ENCODE measurements at regions not wholly inside any gene's neighbourhood (a gene's known extent, or its start where the extent isn't known, plus 50 kb on each side); places are given as distances from the start of the nearest gene placed in this dataset.

GRCh38 chr6:103047567-103047966 is 1654.1 kb downstream of the GRIK2 start:
- no peak for DNase-seq (ENCODE audit: low spot score)

- no peak for DNase-seq (ENCODE audit: low spot score)
These were observed 1648.8 kb downstream of the GRIK2 start for GRCh38 chr6:103042336-103042735.

DNA sequence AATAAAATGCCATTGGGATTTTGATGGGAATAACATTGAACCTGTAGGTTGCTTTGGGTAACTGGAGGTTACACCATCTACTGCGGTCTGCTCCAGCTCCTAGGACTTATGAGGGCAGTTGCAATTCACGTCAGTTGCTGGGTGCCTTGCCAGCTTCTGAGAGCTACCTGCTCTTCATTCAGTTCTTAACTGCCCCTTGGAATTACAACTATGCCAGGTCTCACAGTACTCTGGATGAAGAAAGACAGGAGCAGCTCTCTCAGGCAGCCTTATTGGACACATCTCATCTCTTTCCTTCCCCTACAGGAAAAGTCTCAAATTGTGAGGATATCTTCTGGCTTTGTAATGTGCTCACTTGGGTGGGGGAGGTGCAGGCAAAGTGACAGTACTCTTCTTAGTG is 1643.3 kb downstream of the GRIK2 start:
- no peak for DNase-seq (ENCODE audit: low spot score)

- no peak for DNase-seq (ENCODE audit: low spot score)
These were observed 1633.9 kb downstream of the GRIK2 start for GRCh38 chr6:103027271-103027931.

DNA sequence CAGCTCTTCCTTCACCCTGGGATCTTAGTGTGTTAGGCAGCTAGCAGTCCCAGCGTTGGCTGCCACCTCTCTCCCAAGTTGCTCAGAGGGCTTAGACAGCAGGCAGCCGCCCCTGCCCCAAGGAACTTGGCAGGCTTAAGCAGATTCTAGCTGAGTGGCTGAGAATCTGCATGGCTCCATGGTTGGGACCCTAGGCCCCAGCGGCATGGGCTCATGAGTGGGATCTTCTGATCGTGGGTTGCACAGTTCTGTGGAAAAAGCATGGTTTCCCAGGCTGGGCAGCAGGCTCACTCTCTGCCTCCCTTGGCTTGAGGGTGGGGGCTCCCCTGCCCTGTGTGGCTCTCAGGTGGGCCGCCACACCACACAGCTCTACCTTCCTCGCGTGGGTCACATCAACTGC is 1624.9 kb downstream of the GRIK2 start:
- DNase-seq (ENCODE audit: low spot score), result no peak

GRCh38 chr6:103017878-103018277 is 1624.4 kb downstream of the GRIK2 start:
- no peak for DNase-seq (ENCODE audit: low spot score)

DNA sequence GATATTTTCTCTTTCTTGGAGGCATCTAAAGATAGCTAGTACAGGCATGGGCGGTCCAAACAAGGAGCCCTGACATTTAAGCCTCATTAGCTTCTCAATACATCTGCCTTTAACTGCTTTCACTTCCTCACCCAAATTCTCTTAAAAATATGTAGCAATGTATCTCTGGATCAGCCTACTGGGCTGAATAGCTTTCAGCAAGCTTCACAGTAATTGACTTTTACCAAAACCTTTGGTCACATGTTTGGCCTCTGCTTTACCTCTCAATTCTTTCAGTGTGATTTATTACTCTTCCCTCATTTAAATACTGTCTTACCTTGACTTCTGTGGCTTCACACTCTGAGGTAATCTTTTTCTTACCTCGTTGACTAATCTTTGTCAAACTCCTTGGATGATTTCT is 1618.1 kb downstream of the GRIK2 start:
- no peak for DNase-seq (ENCODE audit: low spot score)

DNA sequence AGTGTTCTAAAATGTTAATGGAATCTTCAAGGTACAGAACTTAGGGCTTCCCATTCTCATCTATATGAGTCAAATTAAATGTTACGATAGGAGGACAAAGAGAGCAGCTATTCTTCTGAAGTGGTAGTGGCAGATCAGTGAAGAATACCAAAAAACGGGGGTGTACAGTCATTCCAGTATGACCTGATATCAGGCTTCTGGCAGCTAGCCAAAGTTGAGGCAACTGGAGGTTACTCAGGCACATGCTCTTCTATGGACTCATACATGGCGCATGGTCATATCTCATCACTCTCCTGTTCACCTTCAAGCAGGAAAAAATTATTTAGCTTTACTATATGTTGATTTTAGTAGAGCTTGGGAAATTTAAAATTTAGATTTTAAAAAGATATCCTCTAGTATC is 1608.8 kb downstream of the GRIK2 start:
- no peak for DNase-seq (ENCODE audit: low spot score)

GRCh38 chr6:103001724-103002123 is 1608.2 kb downstream of the GRIK2 start:
- DNase-seq (ENCODE audit: low spot score), result no peak

DNA sequence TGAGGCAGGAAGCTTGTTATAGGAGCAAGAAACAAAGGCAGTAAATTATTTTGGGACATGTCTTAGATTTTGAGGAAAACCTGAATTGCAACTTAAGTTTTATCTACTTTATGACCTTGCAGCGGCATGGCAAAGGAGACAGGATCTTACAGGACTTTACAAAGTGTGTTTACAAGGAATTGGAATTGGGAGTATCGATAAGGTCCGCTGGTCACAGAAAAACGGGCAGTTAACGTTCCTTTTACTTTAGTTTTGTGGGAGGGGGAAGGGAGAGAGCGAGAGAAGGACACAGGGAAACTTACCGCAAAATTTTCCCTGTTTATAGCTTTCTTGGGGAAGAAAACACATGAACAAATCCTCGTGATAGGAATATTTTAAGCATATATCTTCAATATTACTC is 1607.2 kb downstream of the GRIK2 start:
- DNase-seq (ENCODE audit: low spot score), result no peak

DNA sequence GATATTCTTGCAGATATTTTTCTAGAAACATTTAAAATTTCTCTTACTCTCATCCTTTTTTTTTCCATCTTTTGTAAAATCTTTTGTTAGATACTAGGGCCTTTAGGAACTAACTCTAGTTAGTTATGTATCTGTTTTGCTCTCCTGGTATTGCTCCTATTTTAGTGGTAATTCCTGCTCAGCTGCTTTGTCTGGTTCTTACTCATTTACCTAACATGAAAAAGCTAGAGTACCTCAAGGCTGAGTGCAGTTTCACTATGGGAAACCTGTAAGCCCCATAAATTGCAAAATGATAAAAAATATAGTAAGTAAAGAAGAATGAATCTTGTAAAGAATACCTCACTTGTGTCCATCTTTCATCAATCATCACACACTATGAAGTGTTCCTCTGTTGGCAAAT is 1602.0 kb downstream of the GRIK2 start:
- no peak for DNase-seq (ENCODE audit: low spot score)

- no peak for DNase-seq (ENCODE audit: low spot score)
These were observed 1601.4 kb downstream of the GRIK2 start for GRCh38 chr6:102994866-102995265.

GRCh38 chr6:102986086-102986485 is 1592.6 kb downstream of the GRIK2 start:
- no peak for DNase-seq (ENCODE audit: low spot score)

- DNase-seq (ENCODE audit: low spot score), result no peak
These were observed 1590.8 kb downstream of the GRIK2 start for GRCh38 chr6:102984357-102984756.

DNA sequence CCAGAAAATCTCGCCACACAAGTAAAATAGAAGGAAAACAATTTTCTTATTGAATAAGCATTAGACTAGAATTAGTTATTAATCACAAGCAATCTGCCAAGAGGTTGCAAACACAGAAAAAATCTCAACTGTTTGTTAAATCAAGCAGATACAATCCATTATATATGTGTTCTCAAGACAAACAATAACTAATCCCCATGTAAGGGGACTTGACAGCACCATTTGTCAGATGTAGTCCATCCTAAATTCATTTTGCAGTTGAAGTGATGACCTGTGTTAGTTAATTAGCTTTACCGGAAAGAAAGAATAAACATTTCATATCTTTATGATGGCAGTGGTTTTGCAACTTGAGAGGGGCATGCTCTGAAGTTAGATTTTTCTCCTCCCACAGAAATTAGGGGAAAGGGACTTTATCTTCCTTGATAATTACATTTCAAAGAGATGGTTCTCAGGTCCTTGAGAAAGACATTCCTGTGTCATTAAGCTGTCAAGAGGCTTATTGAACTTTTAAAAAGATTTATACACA is 1588.0 kb downstream of the GRIK2 start:
- no peak for DNase-seq (ENCODE audit: low spot score)

DNA sequence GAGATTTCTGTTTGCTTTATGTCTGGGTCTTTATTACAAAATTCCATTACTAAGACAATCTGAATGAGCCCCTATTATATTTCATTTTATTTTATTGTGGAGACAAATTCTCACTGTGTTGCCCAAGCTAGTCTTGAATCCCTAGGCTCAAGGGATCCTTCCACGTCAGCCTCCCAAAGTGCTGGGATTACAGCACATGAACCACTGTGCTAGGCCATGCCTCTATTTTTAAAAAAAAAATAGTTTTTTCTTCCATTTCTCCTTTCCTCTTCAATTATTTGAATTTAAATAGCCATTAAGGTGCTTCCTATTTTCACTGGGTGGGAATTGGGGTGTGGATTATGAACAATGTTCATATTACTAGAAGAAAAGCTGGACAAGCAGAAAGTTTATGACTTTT is 1587.4 kb downstream of the GRIK2 start:
- no peak for DNase-seq (ENCODE audit: low spot score)

DNA sequence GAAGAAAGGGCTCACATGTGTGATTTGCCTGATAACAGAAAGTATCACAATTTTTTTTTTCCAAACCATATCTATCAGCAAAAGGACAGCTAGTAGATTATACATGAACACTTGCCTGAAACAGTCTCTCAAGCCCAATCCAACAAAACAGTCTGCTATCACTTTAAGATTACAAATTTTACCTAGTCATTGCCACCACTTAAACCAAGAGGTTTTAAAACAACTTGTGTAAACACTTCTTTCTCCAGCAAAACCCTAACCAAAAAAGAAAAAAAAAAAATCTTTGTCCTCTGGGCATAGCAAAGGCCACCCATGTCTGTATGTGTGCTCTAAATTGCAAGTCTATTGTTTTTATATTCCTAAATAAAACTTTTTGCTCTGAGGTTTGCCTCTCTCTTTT is 1568.4 kb downstream of the GRIK2 start:
- no peak for DNase-seq (ENCODE audit: low spot score)

DNA sequence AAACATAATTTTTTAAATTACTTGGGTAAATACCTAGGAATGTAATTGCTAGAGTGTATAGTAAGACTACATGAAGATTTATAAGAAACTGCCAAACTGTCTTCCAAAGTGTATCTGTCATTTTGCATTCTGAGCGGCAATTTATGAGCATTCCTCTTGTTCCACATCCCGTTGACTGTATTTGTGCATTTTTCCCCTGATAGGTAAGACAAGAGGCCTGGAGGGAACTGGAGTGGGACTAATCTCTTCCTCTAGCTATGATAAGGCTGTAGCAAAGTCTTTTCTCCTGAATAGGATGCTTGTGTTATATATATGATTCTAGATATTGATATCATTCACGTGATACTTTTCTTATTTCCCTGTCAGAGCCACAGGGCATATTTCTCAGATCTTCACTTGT is 1557.5 kb downstream of the GRIK2 start:
- no peak for DNase-seq (ENCODE audit: low spot score)

DNA sequence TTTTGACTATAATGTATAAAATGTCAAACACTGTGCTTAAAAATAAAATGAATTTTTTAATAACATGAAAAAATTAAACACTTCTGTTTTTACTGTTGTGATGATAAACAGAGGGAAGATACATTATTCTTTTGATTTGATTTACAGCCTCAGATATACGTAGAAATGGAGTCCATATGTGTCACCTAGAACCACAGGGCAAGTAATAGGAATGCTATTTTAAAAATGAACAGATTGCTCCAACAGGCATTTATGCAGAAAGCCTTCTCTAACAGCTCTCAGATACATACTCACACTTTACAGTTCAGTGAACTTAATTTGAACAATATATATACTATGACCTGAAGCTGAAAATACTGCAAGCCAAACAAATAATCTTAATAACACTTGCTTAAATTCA is 1551.0 kb downstream of the GRIK2 start:
- no peak for DNase-seq (ENCODE audit: low spot score)

DNA sequence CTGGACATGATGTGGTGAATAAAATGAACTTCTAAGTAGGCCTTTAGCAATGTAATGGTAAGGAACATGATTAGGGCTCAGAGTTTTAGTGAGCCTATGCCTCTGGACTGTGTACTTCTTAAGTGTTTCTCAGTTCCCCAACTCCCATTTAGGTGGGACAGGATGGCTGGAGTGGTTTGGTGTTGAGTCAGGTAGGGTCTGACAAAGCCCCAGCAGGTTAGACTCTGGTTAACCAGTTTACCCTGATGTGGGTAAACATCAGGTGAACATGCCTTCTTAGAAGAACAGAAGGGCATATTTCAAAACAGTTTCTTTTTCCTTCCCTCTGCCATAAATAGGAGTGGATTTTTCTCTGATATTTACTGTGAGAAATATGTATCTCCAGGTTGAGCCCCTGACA is 1548.7 kb downstream of the GRIK2 start:
- DNase-seq (ENCODE audit: low spot score), result no peak

DNA sequence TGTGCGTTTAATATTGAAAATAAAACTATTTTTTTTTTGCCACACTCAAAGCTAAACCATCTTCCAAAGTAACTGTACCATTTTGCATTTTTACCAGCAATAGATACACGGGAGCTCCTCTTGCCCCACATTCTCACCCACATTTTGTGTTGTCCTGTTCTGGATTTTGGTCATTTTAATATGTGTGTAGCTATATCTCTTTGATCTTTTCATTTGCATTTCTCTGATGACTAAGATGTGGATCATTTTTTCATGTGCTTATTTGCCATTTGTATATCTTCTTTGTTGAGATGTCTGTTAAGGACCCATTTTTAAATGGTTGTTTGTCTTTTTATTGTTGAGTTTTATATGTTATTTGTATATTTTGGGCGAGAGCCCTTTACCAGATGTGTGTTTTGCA is 1543.5 kb downstream of the GRIK2 start:
- DNase-seq (ENCODE audit: low spot score), result no peak

DNA sequence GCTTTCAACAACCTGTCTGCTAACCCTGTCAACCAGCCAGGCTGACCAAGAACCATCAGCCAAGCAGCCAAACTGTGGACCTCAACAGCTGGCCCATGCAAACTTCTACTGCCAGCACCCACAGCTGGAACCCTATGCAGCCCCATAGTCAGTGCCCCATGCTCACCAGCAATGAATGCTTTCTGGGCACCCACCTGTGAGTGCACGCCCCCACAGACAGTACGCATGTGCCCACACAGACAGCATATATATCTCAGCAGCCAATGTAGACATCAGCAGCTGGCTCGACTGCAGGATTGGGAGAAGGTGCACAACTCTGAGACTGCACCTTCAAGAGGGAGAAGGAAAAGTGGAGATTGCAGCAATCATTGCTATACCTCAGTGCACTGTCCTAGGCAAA is 1534.6 kb downstream of the GRIK2 start:
- DNase-seq (ENCODE audit: low spot score), result no peak

DNA sequence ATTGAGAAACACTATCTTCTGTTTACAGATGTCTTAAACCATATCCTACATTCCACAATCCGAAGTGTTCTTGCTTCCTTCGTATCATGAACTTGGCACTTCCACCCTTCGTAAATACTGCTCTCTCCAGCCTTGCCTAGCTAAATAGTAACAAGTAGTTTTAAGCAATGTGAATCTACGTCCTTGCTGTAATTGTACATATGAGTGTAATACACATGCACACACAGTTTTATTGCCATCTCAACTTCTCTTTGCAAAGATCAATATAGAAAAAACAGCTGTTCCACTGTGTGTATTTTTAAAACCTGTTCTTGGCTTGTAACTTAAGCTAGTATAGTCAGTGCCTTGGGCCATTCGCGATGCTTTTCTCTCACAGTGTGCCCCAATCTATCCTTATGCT is 1524.7 kb downstream of the GRIK2 start:
- DNase-seq (ENCODE audit: low spot score), result no peak

DNA sequence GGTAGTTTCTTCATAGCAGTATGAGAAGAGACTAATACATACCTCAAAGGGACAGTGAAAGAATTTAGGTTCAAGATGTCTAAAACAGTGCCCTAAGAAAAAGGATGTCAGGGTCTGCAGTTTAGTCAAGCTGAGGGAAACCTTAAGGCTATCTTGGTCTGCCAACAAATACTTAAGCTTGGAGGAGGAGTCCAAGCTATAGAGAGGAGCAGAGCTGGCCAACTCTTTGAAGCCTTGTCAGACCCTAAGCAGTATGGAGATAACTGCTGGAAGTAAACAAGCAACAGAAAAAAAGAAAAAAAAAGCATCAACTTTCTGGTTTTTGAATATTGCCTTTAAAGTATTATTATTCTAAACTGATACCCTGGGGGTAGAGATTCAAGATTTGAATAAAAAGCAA is 1518.1 kb downstream of the GRIK2 start:
- no peak for DNase-seq (ENCODE audit: low spot score)

All from globus pallidus (tissue), 1 donor.